ENCODE measurements at regions not wholly inside any gene's neighbourhood (a gene's known extent, or its start where the extent isn't known, plus 50 kb on each side); places are given as distances from the start of the nearest gene placed in this dataset.

- DNase-seq: no peak
These were observed 93.0 kb downstream of the MTPAP start for GRCh38 chr10:30256084-30256483.

GRCh38 chr10:30254926-30255325 lies 94.2 kb downstream of the MTPAP start:
- no peak for DNase-seq

- no peak for DNase-seq
These were observed 100.3 kb downstream of the MTPAP start for GRCh38 chr10:30248728-30249127.

- DNase-seq: no peak
These were observed 101.4 kb downstream of the MTPAP start for GRCh38 chr10:30247704-30248103.

GRCh38 chr10:30241422-30242110 lies 107.5 kb downstream of the MTPAP start:
- no peak for DNase-seq

GRCh38 chr10:30238836-30239235 lies 110.2 kb downstream of the MTPAP start:
- no peak for DNase-seq

GRCh38 chr10:30233186-30233959 lies 115.7 kb downstream of the MTPAP start:
- DNase-seq: no peak

GRCh38 chr10:30231709-30232108 lies 117.4 kb downstream of the MTPAP start:
- DNase-seq: no peak

GRCh38 chr10:30231071-30231652 lies 117.9 kb downstream of the MTPAP start:
- DNase-seq: no peak

- DNase-seq: no peak
These were observed 119.5 kb downstream of the MTPAP start for GRCh38 chr10:30229536-30229935.

GRCh38 chr10:30228417-30229036 lies 120.6 kb downstream of the MTPAP start:
- no peak for DNase-seq

GRCh38 chr10:30227481-30227880 lies 121.6 kb downstream of the MTPAP start:
- DNase-seq: no peak

GRCh38 chr10:30219971-30220751 lies 128.9 kb downstream of the MTPAP start:
- DNase-seq: peak in 1 of 2 donors; percentile 59

GRCh38 chr10:30216821-30217220 lies 132.3 kb downstream of the MTPAP start:
- DNase-seq: no peak

GRCh38 chr10:30215623-30216022 lies 133.5 kb downstream of the MTPAP start:
- no peak for DNase-seq

- DNase-seq: no peak
These were observed 133.9 kb downstream of the MTPAP start for GRCh38 chr10:30215141-30215540.

- DNase-seq: no peak
These were observed 138.8 kb downstream of the MTPAP start for GRCh38 chr10:30210296-30210695.

- DNase-seq: no peak
These were observed 140.7 kb downstream of the MTPAP start for GRCh38 chr10:30208330-30208729.

- DNase-seq: no peak
These were observed 141.5 kb downstream of the MTPAP start for GRCh38 chr10:30207485-30208052.

- no peak for DNase-seq
These were observed 140.6 kb upstream of the JCAD start for GRCh38 chr10:30200017-30200415.

GRCh38 chr10:30199376-30200016 lies 140.1 kb upstream of the JCAD start:
- DNase-seq: no peak

Data from right lung (tissue), 2 donors.